ENCODE measurements at regions not wholly inside any gene's neighbourhood (a gene's known extent, or its start where the extent isn't known, plus 50 kb on each side); places are given as distances from the start of the nearest gene placed in this dataset.

GRCh38 chr13:73832128-73832588, 302.0 kb downstream of the KLF12 start:
- FAIRE-seq (no peak), DNase-seq (ENCODE audit: insufficient read length, low spot score) (no peak)
- TF ChIP-seq CTCF (IDR thresholded peaks at IDR 0.05; ENCODE audit: insufficient read depth, missing control alignments): no peak

- no peak for TF ChIP-seq CTCF (IDR thresholded peaks at IDR 0.05; ENCODE audit: insufficient read depth, missing control alignments)
- DNase-seq (ENCODE audit: insufficient read length, low spot score) (no peak), FAIRE-seq (no peak)
Measured at GRCh38 chr13:73829416-73829815, 304.8 kb downstream of the KLF12 start.

DNA sequence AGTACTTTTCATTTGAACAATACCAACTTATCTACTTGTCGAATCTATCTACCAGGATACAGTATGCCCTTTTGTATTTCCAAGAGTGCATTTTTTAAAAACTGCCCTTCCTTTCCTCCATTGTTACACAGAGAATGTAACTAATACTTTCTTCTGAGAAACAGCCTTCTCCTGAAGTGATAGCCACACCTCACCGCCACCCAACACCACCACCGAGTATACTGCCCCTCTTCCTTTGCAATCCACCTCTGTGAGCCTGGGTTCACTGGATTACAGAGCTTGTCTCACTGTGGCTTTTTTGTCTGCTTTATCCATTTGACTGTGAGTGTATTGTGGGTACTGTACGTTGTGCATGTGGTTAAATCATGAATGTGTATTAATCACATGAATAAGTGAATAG, 305.4 kb downstream of the KLF12 start:
- FAIRE-seq (no peak), DNase-seq (ENCODE audit: insufficient read length, low spot score) (no peak)
- no peak for TF ChIP-seq CTCF (IDR thresholded peaks at IDR 0.05; ENCODE audit: insufficient read depth, missing control alignments)

GRCh38 chr13:73827434-73827833, 306.8 kb downstream of the KLF12 start:
- FAIRE-seq (no peak), DNase-seq (ENCODE audit: insufficient read length, low spot score) (no peak)
- no peak for TF ChIP-seq CTCF (IDR thresholded peaks at IDR 0.05; ENCODE audit: insufficient read depth, missing control alignments)

- FAIRE-seq (no peak), DNase-seq (ENCODE audit: insufficient read length, low spot score) (no peak)
- TF ChIP-seq CTCF (IDR thresholded peaks at IDR 0.05; ENCODE audit: insufficient read depth, missing control alignments): no peak
Measured at GRCh38 chr13:73825143-73825542, 309.1 kb downstream of the KLF12 start.

- FAIRE-seq (no peak), DNase-seq (ENCODE audit: insufficient read length, low spot score) (no peak)
- no peak for TF ChIP-seq CTCF (IDR thresholded peaks at IDR 0.05; ENCODE audit: insufficient read depth, missing control alignments)
Measured at GRCh38 chr13:73822668-73823592, 311.3 kb downstream of the KLF12 start.

- DNase-seq (ENCODE audit: insufficient read length, low spot score) (no peak), FAIRE-seq (no peak)
- TF ChIP-seq CTCF (IDR thresholded peaks at IDR 0.05; ENCODE audit: insufficient read depth, missing control alignments): no peak
Measured at GRCh38 chr13:73820688-73821087, 313.5 kb downstream of the KLF12 start.

All from D721Med (cell line).